ENCODE measurements at regions not wholly inside any gene's neighbourhood (a gene's known extent, or its start where the extent isn't known, plus 50 kb on each side); places are given as distances from the start of the nearest gene placed in this dataset.

- Histone ChIP-seq H2AFZ (ENCODE audit: low read depth, low read length) (no peak overlapping the region), H3K9me3 (ENCODE audit: low read length) (no peaks in the 10 kb centered on the region), H3K4me3 (ENCODE audit: low read length) (no peak overlapping the region), H3K27me3 (ENCODE audit: insufficient read depth, low read length) (no peaks in the 10 kb centered on the region), H3K4me1 (ENCODE audit: insufficient read depth, low read length) (peaks cover 12% of the 10 kb centered on the region), H3K36me3 (ENCODE audit: insufficient read depth, low read length) (no peaks in the 10 kb centered on the region)
These were observed 144.2 kb downstream of the GAS1 start for GRCh38 chr9:86802900-86803673.

- Histone ChIP-seq H3K9me3 (ENCODE audit: low read length) (no peaks in the 10 kb centered on the region), H3K4me3 (ENCODE audit: low read length) (no peak overlapping the region), H3K27me3 (ENCODE audit: insufficient read depth, low read length) (no peaks in the 10 kb centered on the region), H2AFZ (ENCODE audit: low read depth, low read length) (no peak overlapping the region), H3K4me1 (ENCODE audit: insufficient read depth, low read length) (peaks cover 5% of the 10 kb centered on the region), H3K36me3 (ENCODE audit: insufficient read depth, low read length) (no peaks in the 10 kb centered on the region)
These were observed 146.1 kb downstream of the GAS1 start for GRCh38 chr9:86801246-86801645.

GRCh38 chr9:86800681-86801080 lies 146.6 kb downstream of the GAS1 start:
- H3K36me3 ChIP-seq (ENCODE audit: insufficient read depth, low read length): no peaks in the 10 kb centered on the region
- H3K4me1 ChIP-seq (ENCODE audit: insufficient read depth, low read length): peaks cover 10% of the 10 kb centered on the region
- H3K9me3 ChIP-seq (ENCODE audit: low read length): no peaks in the 10 kb centered on the region
- no peaks in the 10 kb centered on the region for H3K27me3 ChIP-seq (ENCODE audit: insufficient read depth, low read length)
- H2AFZ ChIP-seq (ENCODE audit: low read depth, low read length): no peak overlapping the region
- H3K4me3 ChIP-seq (ENCODE audit: low read length): no peak overlapping the region

GRCh38 chr9:86798966-86799365 lies 148.3 kb downstream of the GAS1 start:
- H3K36me3 ChIP-seq (ENCODE audit: insufficient read depth, low read length): no peaks in the 10 kb centered on the region
- H3K4me1 ChIP-seq (ENCODE audit: insufficient read depth, low read length): peaks cover 27% of the 10 kb centered on the region
- no peak overlapping the region for H2AFZ ChIP-seq (ENCODE audit: low read depth, low read length)

GRCh38 chr9:86796666-86797065 lies 150.6 kb downstream of the GAS1 start:
- H3K9me3 ChIP-seq (ENCODE audit: low read length): no peaks in the 10 kb centered on the region
- peaks cover 30% of the 10 kb centered on the region for H3K4me1 ChIP-seq (ENCODE audit: insufficient read depth, low read length)
- H3K36me3 ChIP-seq (ENCODE audit: insufficient read depth, low read length): no peaks in the 10 kb centered on the region
- no peak overlapping the region for H2AFZ ChIP-seq (ENCODE audit: low read depth, low read length)
- H3K27me3 ChIP-seq (ENCODE audit: insufficient read depth, low read length): no peaks in the 10 kb centered on the region
- H3K4me3 ChIP-seq (ENCODE audit: low read length): no peak overlapping the region

More at GRCh38 chr9:86798966-86799365, 148.3 kb downstream of the GAS1 start:
- H3K27me3 ChIP-seq (ENCODE audit: insufficient read depth, low read length): no peaks in the 10 kb centered on the region
- H3K9me3 ChIP-seq (ENCODE audit: low read length): no peaks in the 10 kb centered on the region
- H3K4me3 ChIP-seq (ENCODE audit: low read length): no peak overlapping the region

- no peaks in the 10 kb centered on the region for H3K27me3 ChIP-seq (ENCODE audit: insufficient read depth, low read length)
- peaks cover 30% of the 10 kb centered on the region for H3K4me1 ChIP-seq (ENCODE audit: insufficient read depth, low read length)
- no peak overlapping the region for H2AFZ ChIP-seq (ENCODE audit: low read depth, low read length)
- H3K36me3 ChIP-seq (ENCODE audit: insufficient read depth, low read length): no peaks in the 10 kb centered on the region
- no peaks in the 10 kb centered on the region for H3K9me3 ChIP-seq (ENCODE audit: low read length)
- H3K4me3 ChIP-seq (ENCODE audit: low read length): no peak overlapping the region
These were observed 151.3 kb downstream of the GAS1 start for GRCh38 chr9:86795823-86796553.

- H3K9me3 ChIP-seq (ENCODE audit: low read length): no peaks in the 10 kb centered on the region
- no peaks in the 10 kb centered on the region for H3K36me3 ChIP-seq (ENCODE audit: insufficient read depth, low read length)
- H3K4me3 ChIP-seq (ENCODE audit: low read length): no peak overlapping the region
- peaks cover 30% of the 10 kb centered on the region for H3K4me1 ChIP-seq (ENCODE audit: insufficient read depth, low read length)
- no peaks in the 10 kb centered on the region for H3K27me3 ChIP-seq (ENCODE audit: insufficient read depth, low read length)
- no peak overlapping the region for H2AFZ ChIP-seq (ENCODE audit: low read depth, low read length)
These were observed 152.3 kb downstream of the GAS1 start for GRCh38 chr9:86795047-86795442.

GRCh38 chr9:86794391-86795046 lies 152.8 kb downstream of the GAS1 start:
- no peak overlapping the region for H3K4me3 ChIP-seq (ENCODE audit: low read length)
- no peak overlapping the region for H2AFZ ChIP-seq (ENCODE audit: low read depth, low read length)
- H3K9me3 ChIP-seq (ENCODE audit: low read length): no peaks in the 10 kb centered on the region
- H3K36me3 ChIP-seq (ENCODE audit: insufficient read depth, low read length): no peaks in the 10 kb centered on the region
- H3K4me1 ChIP-seq (ENCODE audit: insufficient read depth, low read length): peaks cover 30% of the 10 kb centered on the region
- no peaks in the 10 kb centered on the region for H3K27me3 ChIP-seq (ENCODE audit: insufficient read depth, low read length)

GRCh38 chr9:86792136-86792535 lies 155.2 kb downstream of the GAS1 start:
- no peaks in the 10 kb centered on the region for H3K9me3 ChIP-seq (ENCODE audit: low read length)
- no peak overlapping the region for H2AFZ ChIP-seq (ENCODE audit: low read depth, low read length)
- no peak overlapping the region for H3K4me3 ChIP-seq (ENCODE audit: low read length)
- H3K36me3 ChIP-seq (ENCODE audit: insufficient read depth, low read length): no peaks in the 10 kb centered on the region
- no peaks in the 10 kb centered on the region for H3K27me3 ChIP-seq (ENCODE audit: insufficient read depth, low read length)
- H3K4me1 ChIP-seq (ENCODE audit: insufficient read depth, low read length): peaks cover 30% of the 10 kb centered on the region

- Histone ChIP-seq H3K36me3 (ENCODE audit: insufficient read depth, low read length) (no peaks in the 10 kb centered on the region), H3K9me3 (ENCODE audit: low read length) (no peaks in the 10 kb centered on the region), H3K27me3 (ENCODE audit: insufficient read depth, low read length) (peaks cover 3% of the 10 kb centered on the region), H3K4me1 (ENCODE audit: insufficient read depth, low read length) (peaks cover 21% of the 10 kb centered on the region), H2AFZ (ENCODE audit: low read depth, low read length) (no peak overlapping the region), H3K4me3 (ENCODE audit: low read length) (no peak overlapping the region)
These were observed 156.5 kb downstream of the GAS1 start for GRCh38 chr9:86790805-86791204.

- H3K9me3 ChIP-seq (ENCODE audit: low read length): no peaks in the 10 kb centered on the region
- H3K4me3 ChIP-seq (ENCODE audit: low read length): no peak overlapping the region
- H3K4me1 ChIP-seq (ENCODE audit: insufficient read depth, low read length): no peaks in the 10 kb centered on the region
These were observed 158.8 kb downstream of the GAS1 start for GRCh38 chr9:86788456-86788855.

GRCh38 chr9:86783884-86784283 lies 163.4 kb downstream of the GAS1 start:
- Histone ChIP-seq H2AFZ (ENCODE audit: low read depth, low read length) (no peak overlapping the region), H3K9me3 (ENCODE audit: low read length) (no peaks in the 10 kb centered on the region), H3K36me3 (ENCODE audit: insufficient read depth, low read length) (no peaks in the 10 kb centered on the region), H3K4me3 (ENCODE audit: low read length) (no peak overlapping the region), H3K27me3 (ENCODE audit: insufficient read depth, low read length) (peaks cover 3% of the 10 kb centered on the region), H3K4me1 (ENCODE audit: insufficient read depth, low read length) (no peaks in the 10 kb centered on the region)

More at GRCh38 chr9:86788456-86788855, 158.8 kb downstream of the GAS1 start:
- no peaks in the 10 kb centered on the region for H3K36me3 ChIP-seq (ENCODE audit: insufficient read depth, low read length)
- H3K27me3 ChIP-seq (ENCODE audit: insufficient read depth, low read length): peaks cover 3% of the 10 kb centered on the region
- no peak overlapping the region for H2AFZ ChIP-seq (ENCODE audit: low read depth, low read length)

GRCh38 chr9:86782831-86783230 lies 164.5 kb downstream of the GAS1 start:
- H3K4me3 ChIP-seq (ENCODE audit: low read length): no peak overlapping the region
- no peak overlapping the region for H2AFZ ChIP-seq (ENCODE audit: low read depth, low read length)
- no peaks in the 10 kb centered on the region for H3K9me3 ChIP-seq (ENCODE audit: low read length)
- no peaks in the 10 kb centered on the region for H3K36me3 ChIP-seq (ENCODE audit: insufficient read depth, low read length)
- peaks cover 3% of the 10 kb centered on the region for H3K27me3 ChIP-seq (ENCODE audit: insufficient read depth, low read length)
- H3K4me1 ChIP-seq (ENCODE audit: insufficient read depth, low read length): no peaks in the 10 kb centered on the region
